Right hindlimb (tissue), 1 donor: ENCODE measurements at regions not wholly inside any gene's neighbourhood (a gene's known extent, or its start where the extent isn't known, plus 50 kb on each side); places are given as distances from the start of the nearest gene placed in this dataset.
A peak's percentile ranks its signal among the peaks of the same experiment; 100 is the strongest.

Experiments
- DNase-seq: peaks from one replicate; pipeline ENCODE4 v3.0.0-alpha.2; 2018

- no peak for DNase-seq
Measured at GRCh38 chr5:107127878-107128277, 542.9 kb downstream of the EFNA5 start.

DNA sequence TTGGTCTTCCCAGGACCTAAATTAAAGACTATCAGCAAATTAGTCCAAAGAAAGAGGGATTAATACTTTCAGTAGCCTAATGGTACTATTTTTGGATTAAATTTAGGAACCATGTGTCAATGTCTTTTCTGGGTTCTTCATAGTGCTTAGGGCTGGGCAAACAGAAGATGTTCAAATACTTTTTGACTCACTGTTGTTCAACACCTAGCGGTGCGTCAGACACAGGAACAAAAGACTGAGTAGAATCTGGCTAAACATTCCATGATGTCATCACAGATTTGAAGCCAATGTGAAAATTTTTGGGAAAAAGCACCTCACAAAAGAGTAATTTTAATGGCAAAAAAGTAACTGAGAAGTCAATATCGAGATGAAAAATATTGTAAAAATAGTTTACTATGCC is 544.4 kb downstream of the EFNA5 start:
- DNase-seq = no peak

DNA sequence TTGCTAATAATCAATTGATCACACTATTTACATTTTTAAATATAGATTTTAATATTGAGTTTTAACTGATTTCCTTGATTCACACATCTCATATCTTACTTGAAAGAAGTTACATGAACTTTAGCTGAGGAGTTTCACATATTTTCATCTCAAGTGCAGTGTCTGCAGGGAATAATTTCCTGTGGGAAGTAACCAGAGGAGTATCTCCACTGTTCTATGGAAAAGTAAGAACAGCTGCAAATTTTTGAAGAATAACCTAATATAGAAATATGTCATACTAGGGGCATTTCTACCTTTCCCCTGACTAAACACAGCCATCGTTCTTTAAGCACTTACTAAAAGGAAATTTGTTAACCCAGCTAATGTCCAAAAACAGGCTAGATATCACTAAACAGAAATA is 546.4 kb downstream of the EFNA5 start:
- DNase-seq = no peak

DNA sequence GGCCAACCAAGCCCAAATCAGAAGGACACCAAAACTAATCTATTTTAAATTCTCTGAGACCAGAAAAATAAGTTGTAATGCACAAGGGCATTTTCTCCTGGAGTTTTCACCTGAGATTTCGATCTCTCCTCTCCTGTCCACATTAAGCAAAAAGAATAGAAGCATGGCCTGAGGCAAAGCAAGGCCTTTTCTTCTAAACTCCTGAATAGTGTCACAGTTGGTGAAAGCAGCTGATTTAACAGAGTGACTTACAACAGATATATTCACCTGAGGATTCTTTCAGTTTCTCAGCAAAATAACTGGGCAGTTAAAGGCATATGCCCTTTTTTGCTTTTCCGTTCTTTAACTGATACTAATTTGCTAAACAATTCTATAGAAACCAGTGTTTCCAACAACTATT is 547.7 kb downstream of the EFNA5 start:
- no peak for DNase-seq

DNA sequence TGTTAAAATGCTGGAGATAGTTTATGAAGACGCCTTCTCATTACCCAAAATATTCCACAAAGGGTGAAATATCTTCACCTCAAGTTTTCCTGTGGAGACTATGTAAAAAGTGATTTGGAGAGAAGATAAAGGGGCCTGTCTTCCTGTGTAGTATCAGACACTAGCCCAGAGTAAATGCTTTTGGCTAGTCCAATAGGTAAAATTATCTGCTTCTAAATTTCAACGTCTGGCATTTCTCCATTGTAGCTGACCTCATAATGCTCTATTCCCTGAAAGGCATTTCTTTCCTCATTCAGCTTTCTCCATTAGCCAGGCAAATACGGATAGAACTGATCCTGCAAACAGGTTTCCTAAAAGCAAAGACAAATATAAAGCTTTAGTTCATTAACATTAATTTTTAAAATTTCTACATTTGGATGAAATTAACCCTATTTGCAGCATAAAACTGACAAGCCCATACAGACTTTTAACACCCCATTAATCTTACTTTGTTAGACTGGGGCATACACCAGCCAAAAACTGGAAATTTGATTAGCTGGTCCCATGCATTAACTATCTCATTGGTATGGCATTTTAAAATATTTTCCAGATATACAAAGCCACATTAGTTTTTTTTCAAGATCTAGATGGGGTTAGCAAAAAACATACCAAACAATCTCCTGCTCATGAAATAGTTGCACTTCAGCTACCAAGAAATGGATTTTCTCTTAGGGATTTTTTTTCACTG is 548.8 kb downstream of the EFNA5 start:
- DNase-seq = no peak

DNA sequence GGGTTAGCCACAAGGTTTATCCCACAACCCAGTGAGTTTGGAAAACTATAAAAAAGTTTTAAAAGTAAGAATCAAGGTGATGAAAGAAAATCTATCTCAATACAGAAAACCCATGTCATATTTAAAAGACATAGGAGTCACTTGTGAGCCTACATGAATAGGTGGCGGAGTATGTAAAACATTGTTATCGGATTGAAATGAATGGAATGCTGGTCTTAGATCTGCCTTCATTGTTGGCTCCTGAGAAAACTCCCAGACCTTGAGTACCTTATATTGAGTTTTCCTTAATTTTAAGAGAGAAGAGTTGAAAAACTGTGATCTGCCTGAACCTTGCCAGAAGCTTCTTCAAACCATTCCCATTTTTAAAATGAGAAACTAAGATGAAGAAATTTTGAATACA is 551.1 kb downstream of the EFNA5 start:
- no peak for DNase-seq

DNA sequence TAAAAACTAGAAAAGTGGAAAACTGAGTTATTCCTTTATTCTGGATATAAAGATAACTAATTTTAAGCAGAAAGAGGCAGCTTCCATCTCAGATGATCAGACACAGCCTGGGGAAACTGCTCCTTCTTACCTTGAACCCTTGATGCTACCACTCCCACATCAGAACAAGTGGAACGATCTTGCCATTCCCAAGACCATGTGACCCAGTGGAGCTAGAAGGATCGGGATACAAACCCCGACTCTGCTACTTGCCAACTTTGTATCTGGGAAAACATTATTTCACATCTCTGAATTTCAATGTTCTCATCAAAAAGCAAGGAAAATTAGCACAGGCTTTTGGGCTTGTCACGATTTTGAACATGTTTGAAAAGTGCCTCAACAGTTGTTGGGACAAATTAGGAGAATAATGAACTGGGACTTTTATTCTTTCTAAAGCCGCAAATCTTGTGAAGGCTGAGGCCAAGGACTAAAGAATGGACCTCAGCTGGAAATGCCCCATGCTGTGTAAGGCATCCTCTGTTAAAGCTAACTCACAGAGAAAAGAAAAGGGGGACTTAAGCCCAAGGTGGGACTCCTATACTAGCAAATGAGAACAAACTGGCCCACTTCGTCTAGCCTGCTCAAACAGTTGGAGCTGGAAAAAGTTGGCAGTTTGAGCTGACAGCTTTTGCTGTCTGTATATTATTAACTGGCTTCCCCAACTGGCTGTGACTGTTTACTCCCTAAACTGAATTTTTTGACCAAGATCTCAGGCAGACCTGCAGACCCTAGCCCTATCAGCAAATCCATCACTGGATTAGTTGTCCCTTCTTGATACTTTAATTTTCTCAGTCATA is 552.3 kb downstream of the EFNA5 start:
- no peak for DNase-seq

DNA sequence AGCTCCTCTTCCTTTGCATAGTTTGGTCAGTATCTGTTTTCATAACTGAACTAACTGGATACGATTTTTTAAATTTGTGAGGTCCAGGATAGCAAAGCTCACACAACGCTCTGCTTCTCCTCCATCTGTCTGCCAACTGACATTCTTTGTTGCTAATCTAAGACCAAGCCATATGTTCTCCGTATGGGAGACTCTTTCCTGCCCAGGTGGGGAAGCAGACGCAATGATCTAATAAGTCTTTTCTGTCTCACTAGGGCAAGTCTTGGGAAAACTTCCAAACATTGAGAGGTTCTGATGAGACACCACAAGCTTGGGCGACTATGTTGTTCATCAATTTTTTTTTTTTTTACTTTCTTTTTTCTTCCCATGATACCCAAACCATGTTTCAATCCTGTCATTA is 558.5 kb downstream of the EFNA5 start:
- no peak for DNase-seq

DNA sequence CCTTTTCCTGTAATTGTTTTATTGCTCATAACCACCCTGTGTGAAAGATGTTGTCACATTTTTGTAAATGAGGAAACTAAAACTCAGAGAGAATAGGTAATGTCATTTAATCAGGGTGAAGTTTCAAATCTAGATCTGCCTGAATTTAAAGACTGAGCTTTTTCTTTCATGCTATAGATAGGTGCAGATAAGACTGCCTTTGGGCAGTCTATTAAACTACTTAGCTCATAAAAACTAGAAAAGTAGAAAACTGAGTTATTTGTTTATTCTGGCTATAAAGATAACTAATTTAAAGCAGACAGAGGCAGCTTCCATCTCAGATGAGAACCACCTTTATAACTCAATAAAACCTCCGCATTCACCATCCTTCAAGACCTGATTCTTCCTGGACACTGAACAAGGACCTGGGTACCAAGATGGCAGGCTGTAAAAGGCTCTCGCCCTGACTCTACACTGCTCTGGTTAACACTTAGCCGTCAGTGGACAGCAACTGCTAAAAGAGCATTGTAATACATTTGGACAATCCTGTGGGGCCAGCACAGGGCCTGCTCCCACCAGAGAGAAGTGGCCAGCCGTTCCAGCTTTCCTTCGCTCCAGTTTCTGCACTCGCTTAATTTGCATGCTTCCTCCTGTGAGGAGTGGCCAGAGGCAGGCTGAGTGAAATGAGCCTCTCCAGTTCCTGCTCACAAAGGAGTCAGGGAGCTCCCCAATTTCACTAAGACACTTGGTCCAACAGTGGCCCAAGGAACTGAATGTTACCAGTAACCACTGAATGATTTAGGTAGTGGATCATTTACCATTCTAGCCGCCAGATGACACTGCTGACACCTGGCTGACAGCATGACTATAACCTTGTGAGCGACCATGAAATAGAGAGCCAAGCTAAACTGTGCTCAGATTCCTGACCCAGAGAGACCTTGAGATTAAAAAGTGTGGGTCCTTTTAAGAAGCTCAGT is 566.4 kb downstream of the EFNA5 start:
- peak; percentile 38 for DNase-seq

DNA sequence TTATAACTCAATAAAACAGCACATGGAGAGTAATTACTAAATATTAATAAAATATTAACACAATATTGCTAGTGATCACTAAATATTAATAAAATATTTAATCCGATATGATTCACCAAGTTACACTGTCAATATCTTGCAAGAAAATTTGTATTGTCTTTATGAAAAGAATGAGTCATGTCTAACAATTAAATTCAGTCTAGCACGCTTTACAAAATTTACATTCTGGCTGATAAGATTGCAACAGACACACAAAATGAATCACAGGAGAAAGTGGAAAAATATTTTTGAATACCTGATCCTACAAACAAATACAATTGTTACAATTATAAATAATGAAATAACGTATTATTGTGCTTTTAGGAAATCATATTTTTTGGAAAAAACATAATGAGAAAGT is 567.2 kb downstream of the EFNA5 start:
- no peak for DNase-seq

DNA sequence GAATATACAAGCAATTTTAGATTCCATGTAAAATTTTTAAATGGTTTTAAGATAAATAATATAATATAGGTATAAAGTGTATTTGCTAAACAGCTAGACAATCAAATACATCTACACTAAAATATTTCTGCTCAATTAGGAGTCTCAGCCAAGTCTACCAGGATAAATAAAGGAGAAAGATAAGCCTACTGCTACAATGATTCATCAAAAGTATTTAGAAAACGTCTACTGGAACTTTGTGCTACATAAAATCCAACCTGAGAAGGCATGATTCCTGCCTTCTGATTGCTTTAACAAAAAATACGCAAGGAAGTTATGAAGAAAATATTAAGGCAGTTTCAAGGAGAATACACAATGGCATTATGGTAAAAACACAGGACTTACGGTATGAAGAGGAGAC is 570.6 kb downstream of the EFNA5 start:
- DNase-seq = no peak

GRCh38 chr5:107099506-107099905 is 571.2 kb downstream of the EFNA5 start:
- DNase-seq = no peak

DNA sequence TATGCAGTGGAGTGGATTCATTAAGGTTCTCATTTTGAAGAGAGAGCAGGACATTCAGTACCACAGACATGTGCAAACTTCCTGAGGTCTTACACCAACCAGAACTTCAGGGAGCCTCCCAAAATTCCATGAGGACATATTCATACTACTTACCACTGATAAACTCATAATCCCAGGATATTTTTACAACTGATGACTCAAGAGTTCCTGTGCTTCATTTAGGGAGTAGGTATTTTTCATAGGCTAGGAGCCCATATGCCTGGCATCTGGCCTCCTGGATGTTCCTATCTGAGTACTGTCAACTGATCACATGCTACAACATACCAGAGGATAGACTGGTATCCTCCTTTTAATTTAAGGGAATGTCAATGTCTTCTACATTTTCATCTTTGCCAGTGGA is 578.0 kb downstream of the EFNA5 start:
- DNase-seq = no peak

- DNase-seq = no peak
Measured at GRCh38 chr5:107090506-107090905, 580.2 kb downstream of the EFNA5 start.

- no peak for DNase-seq
Measured at GRCh38 chr5:107088907-107089306, 581.8 kb downstream of the EFNA5 start.

- DNase-seq = no peak
Measured at GRCh38 chr5:107085572-107085971, 585.2 kb downstream of the EFNA5 start.

GRCh38 chr5:107074996-107075395 is 595.7 kb downstream of the EFNA5 start:
- no peak for DNase-seq

- DNase-seq = no peak
Measured at GRCh38 chr5:107072967-107073366, 597.8 kb downstream of the EFNA5 start.

- no peak for DNase-seq
Measured at GRCh38 chr5:107072440-107072839, 598.3 kb downstream of the EFNA5 start.

DNA sequence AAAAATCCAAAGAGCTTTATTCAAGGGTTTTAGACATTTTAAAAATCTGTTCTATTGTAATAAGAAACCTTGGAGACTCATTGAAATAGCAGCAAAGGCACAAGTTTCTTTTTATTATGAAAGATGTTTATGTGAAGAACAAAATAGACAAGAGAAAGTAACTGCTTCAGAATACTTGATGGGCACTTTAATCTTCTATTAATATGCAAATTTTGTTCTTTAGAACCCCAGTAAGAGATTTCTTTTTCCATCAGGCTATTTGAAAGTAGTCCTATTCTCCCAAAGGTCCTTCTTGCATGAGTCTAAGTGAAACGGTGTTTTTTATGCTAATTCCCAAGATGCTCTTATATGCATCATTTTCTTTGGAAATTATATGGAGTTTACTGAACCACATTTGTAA is 602.0 kb downstream of the EFNA5 start:
- DNase-seq = no peak

DNA sequence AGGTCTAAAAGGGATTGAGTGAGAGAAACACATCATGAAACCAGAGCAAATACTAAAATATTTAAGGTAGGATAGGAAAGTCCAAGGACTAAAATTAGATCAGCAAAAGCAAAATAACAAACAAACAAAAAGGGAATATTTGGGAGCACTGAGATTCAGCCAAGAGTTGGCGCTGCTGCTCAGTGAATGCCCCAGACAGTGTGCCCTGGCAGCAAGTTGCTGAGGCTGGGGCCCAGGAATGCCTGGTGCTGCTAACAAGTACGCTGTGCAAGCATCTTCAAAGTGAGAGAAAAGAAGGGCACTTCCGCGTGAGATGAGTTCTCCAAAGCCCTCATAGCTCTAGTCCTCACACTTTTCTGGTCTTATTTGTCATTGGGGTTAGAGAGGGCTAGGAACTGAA is 603.3 kb downstream of the EFNA5 start:
- no peak for DNase-seq

- no peak for DNase-seq
Measured at GRCh38 chr5:107063511-107063910, 607.2 kb downstream of the EFNA5 start.

- DNase-seq = no peak
Measured at GRCh38 chr5:107058803-107059202, 611.9 kb downstream of the EFNA5 start.
